Fibroblast of the conjunctiva (primary cell): ENCODE measurements at regions not wholly inside any gene's neighbourhood (a gene's known extent, or its start where the extent isn't known, plus 50 kb on each side); places are given as distances from the start of the nearest gene placed in this dataset.
"Not testable (repeated sequence)": the region's sequence is repeated elsewhere in the genome, so short reads cannot be mapped to it uniquely, and the experiment has no call there.

ENCODE experiments used
- DNase-seq: peaks from one replicate; pipeline ENCODE4 v3.0.0-alpha.2; 2010; ENCODE audit warnings: low read depth

DNA sequence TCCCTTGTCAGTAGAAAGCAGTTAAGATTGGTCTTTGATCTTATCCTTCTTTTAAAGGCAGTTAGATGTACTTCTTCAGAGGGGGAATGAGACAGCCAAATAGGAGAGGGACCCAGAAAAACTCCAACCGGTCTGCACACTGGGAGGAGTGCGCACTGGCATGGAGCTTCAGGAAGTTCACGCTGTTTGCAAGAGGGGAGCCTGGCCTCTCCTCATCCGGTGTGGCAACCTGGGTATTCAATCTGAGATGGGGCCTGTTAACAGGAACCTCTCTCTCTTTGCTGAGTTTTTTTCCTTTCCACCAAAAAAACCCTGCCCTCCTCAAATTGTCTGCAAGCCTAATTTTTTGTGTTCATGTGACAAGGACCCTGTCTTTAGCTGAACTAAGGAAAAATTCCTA is 162.5 kb upstream of the OLIG3 start:
- DNase-seq, result no peak

- no peak for DNase-seq
Observed at GRCh38 chr6:137657351-137657911, 163.2 kb upstream of the OLIG3 start.

DNA sequence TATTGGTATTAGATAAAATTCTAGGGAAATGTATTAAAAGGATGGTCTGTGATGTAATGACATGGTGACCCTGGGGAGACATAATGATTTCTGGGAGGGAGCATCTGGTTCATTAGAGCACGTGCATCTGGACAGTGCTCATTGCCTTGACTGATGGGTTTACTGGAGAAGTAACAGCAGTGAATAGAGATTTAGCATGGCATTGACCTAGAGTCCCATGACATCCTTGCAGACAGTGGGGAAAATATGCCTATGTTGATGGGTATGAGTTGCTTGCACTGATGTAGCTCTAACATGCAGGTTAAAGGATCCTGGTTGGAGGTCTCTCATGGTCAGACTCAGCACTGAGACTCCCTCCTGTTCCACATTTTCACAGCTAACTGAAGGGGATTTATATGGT is 164.1 kb upstream of the OLIG3 start:
- no peak for DNase-seq

DNA sequence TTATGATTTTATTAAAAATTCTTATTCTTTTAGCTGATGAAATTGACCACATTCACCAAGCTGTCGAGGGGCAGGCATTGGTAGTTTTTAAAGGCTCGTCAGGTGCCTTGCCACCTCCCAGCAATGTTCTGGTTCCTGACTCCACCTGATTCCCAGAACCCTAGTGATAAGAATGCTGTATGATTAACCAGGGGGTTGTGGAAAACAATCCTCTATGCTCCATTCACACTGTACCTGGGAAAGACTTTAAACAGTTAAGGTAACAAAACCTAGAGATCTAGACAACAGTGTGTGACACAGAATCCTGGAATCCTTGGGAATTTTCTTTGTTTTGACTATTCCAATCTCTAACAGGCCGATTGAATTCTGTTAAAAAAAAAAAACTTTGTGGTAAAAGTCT is 165.7 kb upstream of the OLIG3 start:
- DNase-seq, result no peak

DNA sequence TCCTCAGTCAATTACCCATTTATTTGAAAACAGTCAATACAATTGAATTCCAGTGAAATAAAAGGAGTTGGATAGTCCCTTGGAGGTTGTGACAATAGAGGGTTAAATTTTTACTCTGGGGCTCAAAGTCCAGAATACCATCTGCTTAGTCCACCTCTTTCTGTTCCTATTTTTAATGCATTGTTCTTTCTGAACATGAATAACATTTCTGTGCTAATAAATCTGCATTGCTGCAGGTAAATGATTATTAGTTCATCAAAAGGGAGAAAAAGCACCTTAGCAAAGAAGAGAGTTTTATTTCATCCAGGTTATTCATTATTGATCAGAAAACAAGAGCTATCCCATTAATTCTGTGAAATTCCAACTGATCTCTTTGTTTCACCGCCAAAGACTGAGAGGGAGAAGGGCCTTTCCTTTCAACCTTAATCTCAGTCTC is 166.1 kb upstream of the OLIG3 start:
- DNase-seq, result no peak

- DNase-seq, result no peak
Observed at GRCh38 chr6:137661601-137662000, 167.4 kb upstream of the OLIG3 start.

GRCh38 chr6:137664183-137664582 is 170.0 kb upstream of the OLIG3 start:
- no peak for DNase-seq

- DNase-seq, result no peak
Observed at GRCh38 chr6:137665342-137665934, 171.2 kb upstream of the OLIG3 start.

- no peak for DNase-seq
Observed at GRCh38 chr6:137666202-137666774, 172.1 kb upstream of the OLIG3 start.

- DNase-seq, result no peak
Observed at GRCh38 chr6:137673603-137674002, 179.4 kb upstream of the OLIG3 start.

DNA sequence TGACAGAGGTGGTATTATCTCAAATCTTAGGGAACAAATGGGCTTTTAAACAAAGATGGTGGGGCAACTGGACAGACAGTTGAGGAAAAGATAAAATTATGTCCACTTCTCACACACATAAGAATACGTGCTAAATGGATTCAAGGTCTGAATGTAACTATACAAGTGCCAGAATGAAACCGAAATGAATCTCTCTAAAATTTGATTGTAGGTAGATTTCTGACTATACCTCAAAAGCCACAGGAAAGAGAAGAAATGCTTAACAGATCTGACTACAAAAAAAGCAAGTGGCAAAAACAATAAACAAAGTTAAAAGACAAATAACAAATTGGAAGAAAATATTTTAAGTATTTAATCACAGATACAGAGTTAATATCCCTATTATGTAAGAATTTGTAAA is 182.7 kb upstream of the OLIG3 start:
- DNase-seq, result no peak

DNA sequence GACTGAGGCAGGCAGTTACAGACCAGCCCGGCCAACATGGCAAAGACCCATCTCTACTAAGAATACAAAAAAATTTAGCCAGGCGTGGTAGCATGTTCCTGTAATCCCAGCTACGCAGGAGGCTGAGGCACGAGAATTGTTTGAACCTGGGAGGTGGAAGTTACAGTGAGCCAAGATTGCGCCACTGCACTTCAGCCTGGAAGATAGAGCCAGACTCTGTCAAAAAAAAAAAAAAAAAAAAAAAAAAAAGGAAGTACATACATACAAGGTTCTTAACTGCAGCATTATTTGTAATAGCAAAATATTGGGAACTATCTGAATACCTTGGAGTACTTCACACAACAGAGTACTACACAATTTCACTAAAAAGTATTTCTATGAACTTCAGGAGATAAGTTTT is 183.5 kb upstream of the OLIG3 start:
- no peak for DNase-seq

GRCh38 chr6:137678451-137678850 is 184.3 kb upstream of the OLIG3 start:
- no peak for DNase-seq

DNA sequence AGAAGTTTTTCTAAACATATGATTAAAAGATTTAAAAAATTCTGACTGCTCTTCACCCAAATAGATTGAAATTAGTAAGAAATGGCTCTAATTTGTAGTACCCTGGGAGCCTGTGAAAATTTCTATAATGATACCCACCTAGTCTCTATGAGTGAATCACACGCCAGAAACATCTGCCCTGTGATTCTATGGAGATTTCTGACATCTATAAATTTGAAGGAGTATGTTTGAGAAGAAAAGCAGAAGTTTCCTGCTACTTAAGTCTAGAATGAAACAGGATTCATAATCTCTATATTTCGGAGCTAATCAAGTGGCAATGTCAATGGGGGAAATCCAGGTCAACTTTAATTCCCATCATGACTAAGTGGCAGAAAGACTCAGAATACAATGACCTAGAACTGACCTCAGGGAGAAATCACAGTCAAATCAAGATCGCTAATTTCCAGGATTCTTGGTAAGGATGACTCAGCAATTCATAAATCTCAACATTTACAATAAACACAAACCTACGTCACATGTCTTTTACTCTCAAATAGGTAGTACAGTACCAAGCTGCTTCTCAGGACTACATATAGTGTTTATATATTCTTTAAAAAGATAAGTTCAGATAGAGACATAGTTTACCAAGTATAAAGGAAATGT is 186.2 kb upstream of the TNFAIP3 start:
- no peak for DNase-seq

- DNase-seq, result no peak
Observed at GRCh38 chr6:137681445-137682009, 185.5 kb upstream of the TNFAIP3 start.

DNA sequence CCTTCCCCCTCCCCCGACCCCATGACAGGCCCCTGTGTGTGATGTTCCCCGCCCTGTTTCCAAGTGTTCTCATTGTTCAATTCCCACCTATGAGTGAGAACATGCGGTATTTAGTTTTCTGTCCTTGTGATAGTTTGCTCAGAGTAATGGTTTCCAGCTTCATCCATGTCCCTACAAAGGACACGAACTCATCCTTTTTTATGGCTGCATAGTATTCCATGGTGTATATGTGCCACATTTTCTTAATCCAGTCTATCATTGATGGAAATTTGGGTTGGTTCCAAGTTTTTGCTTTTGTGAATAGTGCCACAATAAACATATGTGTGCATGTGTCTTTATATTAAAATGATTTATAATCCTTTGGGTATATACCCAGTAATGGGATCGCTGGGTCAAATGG is 184.4 kb upstream of the TNFAIP3 start:
- DNase-seq, result not testable (repeated sequence)

GRCh38 chr6:137683916-137684315 is 183.1 kb upstream of the TNFAIP3 start:
- no peak for DNase-seq

DNA sequence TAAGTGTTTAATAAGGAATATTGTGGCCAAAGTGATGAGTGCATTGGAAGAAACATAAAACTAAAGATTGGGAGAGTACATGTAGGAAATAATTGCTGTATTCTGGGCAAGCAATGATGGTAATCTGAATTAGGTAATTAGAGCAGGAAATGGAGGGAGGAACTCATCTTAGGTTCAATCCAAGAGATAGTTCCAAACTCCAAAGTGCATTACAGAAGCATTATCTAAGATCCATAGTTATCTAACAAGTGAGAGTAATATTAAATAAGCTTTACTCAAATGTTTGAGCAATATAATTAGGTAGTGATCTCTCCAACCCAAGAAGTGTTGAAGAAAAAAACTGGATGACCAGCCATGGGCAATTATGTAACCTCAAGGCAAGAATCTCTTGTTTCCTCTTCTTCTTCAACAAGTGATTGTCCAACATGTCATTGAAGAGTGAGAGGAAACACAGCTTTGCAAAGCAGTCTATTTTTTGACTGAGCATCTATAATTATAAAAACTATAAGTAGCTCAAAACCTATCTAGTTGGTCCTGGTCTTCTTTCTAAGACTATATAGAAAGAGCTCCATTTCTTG is 181.2 kb upstream of the TNFAIP3 start:
- DNase-seq, result no peak

DNA sequence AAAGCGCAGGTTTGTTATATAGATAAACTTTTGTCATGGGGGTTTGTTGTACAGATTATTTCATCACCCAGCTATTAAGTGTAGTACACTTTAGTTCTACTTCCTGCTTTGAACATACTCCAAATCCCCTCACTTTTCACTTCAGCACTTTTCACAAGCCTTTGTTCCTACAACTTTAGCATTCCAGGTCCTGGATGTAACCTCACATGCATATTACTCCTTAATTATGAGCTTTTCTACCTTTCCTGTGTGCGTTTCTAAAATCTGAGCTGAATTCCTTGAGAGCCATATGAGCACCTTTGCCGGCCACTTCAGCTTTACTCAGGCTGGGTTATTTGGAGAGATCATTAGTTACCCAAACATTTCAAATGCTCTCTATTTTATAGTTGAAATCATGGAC is 179.2 kb upstream of the TNFAIP3 start:
- DNase-seq, result no peak

- DNase-seq, result no peak
Observed at GRCh38 chr6:137688230-137688971, 178.7 kb upstream of the TNFAIP3 start.

- no peak for DNase-seq
Observed at GRCh38 chr6:137689377-137689776, 177.7 kb upstream of the TNFAIP3 start.

DNA sequence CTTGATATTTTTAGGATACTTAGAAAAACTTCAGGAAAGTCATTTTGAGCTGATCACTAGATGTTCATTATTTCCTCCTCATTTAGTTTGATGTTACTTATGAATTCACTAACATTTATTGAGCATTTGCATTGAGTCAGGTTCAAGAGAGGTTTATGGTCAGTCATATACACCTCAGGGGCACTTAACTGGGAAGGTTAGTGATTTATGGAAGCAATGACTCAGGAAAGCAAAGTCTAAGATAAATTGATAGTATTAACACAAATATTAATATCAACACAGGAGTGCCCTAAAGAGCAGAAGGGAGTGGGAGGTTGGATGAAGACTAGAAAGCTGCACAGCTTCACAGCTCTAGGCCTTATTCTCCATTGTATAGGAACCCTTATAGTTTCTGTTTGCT is 177.0 kb upstream of the TNFAIP3 start:
- DNase-seq, result no peak
